HUDEP-2 (cell line): ENCODE measurements at regions not wholly inside any gene's neighbourhood (a gene's known extent, or its start where the extent isn't known, plus 50 kb on each side); places are given as distances from the start of the nearest gene placed in this dataset.

Source experiments
- DNase-seq, 76 experiments: peaks; one replicate each; lab custom pipeline; 2025; ENCODE audit not compliant: unreplicated experiment in 76 of 76; lab: John Stamatoyannopoulos, UW

DNA sequence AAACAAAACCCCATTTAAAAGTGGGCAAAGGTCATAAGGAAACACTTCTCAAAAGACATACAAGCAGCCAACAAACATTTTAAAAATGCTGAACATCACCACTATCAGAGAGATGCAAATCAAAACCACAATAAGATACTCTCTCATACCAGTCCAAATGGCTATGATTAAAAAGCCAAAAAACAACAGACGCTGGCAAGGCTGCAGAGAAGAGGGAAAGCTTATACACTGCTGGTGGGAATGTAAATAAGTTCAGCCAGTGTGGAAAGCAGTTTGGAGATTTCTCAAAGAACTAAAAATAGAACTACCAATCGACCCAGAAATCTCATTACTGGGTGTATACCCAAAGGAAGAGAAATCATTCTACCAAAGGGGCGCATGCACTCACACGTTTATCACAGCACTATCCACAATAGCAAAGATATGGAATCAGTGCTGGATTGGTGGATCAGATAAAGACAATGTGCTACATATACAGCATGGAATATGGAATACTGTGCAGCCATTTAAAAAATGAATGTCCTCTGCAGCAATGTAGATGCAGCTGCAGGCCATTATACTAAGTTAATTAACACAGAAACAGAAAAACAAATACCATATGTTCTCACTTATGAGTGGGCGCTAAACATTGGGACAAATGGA, 102.1 kb upstream of the DAAM1 start:
- no peak for DNase-seq

DNA sequence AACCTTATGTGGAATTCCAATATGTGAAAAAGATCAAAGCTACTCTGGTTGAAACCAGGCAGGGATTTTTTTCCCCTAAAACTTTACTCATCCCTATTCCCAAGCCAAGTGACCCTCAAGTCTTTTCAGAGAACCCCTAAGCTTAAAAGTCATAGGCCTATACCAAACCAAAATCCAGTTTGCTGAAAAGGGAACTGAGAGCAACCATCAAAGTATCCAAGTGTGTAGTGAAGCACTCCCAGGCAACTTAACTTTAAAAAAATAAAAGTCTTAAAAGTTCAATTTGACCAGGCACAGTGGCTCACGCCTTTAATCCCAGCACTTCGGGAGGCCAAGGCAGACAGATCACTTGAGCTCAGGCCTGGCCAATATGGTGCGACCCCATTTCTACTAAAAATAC, 101.2 kb upstream of the DAAM1 start:
- DNase-seq, result no peak

DNA sequence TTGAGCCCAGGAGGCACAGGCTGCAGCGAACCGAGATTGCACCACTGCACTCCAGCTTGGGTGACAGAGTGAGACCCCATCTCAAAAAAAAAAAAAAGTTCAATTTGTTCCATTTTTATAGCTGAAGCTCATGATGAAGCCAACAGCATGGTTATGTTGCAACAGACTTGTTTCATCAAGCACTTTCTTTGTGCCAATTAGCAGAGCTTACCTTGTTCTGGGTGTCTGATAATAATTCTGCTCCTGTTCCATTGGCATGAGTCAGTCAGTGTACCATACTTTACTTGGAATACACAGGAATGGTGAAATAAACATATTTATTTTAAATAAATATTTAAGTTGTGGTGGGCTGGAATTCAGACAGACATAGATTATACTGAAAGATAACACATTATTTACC, 100.8 kb upstream of the DAAM1 start:
- DNase-seq, result no peak

DNA sequence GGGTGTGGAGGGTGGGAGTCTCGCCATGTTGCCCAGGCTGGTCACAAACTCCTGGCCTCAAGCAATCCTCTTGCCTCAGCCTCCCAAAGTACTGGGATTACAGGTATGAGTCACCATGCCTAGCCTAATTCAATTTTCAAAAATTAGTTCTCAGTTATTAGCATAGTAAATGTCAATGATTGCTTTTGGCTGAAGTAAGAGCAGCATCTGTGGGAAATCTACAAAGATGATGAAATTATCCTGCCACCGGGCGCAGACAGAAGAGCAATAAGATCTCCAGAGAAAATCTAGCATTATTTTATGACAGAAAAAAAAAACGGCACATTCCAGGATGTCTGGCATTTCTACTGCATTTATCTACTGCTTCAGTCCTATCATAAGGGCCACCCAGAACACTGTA, 97.9 kb upstream of the DAAM1 start:
- DNase-seq, result peak in 5 of 76 experiments; percentile 6 to 79 (median 22)

DNA sequence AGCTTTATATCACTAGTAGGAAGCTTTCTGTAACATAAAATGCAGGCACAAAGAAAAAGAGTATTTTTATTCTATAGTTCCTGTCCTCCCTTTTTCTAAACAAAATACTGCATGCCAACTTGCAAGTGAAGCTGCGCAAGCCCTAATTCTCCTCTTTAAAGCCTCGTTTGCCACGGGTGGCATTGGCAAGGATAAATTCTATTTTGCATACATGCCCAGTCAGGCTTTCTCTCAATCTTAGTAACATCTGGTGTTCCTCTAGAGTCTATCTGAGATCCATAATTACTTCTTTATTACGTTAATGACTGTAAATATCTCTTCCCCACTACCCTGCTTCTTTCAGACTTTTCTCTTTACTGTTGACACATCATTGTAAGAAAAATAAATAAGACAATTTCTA, 97.1 kb upstream of the DAAM1 start:
- DNase-seq, result no peak

DNA sequence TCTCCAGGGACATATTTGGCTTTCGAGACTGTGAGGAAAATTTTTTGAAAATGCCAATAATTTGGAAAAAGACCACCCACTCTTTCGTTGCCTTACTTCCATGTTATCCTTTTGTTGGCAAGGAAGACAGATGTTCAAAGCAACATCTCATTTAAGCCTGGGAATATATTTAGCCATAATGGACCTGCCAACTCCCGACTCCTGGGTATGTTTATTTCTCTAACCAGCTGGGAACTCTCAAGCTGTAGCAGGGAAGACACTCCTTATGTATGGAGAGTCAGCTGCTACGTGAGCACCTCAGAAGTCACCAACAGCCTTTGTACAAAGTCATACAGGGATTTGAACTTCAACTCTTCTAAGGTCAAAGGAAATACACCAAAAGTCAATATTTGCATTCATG, 96.5 kb upstream of the DAAM1 start:
- DNase-seq, result no peak

DNA sequence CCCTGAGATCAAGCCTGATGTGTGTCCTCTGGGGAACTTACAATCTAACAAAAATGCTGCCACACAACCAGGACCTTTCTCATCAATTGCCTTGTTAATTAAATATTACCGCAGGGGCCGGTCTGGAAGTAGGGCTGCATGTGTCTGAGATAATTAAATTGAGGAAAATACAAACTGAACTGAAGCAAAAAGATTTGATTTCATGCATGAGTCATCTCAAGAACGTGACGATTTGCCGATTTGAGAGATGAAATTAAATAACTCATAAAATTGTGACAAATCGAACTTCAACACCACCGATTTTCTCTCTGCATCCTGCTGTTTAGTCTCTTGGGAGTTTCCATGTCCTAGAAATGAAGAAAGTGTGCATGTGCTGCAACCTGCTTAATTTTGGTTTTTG, 94.6 kb upstream of the DAAM1 start:
- no peak for DNase-seq

DNA sequence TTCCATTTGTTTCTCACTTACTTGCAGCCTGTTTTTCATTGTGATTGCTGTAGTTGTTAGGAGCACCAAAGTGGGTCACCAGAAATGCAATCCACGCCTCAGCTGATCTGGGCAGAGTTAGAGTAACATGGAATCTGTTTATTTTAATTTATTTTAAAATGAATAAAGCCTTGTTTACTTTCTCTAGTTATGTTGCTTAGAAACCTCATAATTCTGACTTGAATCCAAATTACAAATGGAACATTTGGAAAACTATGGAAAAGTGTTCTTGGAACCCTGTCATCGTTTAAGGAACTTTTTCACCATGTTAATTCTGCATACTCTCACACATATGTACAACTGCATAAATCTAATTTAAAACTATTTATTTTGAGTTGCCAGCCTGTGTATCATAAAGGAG, 92.2 kb upstream of the DAAM1 start:
- no peak for DNase-seq

DNA sequence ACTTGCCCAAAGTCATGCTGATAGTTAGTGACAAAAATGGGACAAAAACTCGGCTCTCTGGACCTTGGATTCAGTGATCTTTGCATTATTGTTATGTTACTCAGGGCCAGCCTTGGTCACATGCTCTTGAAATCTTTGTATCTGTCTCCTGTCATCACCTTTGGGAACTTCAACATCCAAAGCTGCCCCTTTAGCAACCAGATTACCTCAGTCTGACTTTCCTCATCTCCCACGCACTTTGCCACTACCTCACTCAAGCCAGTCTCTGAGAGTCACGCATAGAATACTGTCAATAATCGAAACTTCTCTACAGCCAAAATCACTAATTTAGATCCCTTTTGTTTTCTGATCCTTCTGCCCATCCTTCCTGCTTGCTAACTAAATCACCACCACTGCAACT, 90.8 kb upstream of the DAAM1 start:
- no peak for DNase-seq

DNA sequence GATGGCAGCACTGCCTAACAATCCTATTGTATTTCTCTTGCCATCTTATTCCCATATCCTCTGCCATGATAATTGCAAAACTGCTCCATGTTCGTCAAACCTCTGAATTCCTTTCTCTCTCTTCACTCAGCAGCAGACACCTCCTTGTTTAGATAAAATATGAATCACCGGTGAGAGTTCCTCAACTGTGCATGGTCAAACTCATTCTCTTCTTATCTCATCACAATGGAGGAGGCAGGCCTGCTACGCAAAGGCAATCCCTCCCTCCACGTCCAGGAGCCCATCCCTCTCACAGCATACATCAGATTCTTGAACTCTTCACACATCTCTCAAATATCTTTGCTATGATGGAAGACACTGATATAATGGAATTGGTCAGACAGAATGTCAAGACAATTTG, 90.1 kb upstream of the DAAM1 start:
- no peak for DNase-seq

DNA sequence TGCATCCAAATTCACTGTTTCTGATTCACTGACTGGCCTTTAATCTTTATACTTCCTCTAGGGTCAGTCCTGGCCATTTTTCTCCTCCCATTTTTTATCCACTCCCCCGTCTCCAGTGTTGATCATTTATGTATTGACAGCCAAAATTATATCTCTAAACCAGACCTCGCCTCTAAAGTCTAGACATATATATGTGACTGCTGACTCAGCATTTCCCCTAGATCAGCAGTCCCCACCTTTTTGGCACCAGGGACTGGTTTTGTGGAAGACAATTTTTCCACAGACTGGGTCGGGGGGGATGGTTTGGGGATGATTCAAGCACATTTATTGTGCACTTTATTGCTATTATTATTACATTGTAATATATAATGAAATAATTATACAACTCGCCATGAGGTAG, 88.3 kb upstream of the DAAM1 start:
- DNase-seq, result no peak

DNA sequence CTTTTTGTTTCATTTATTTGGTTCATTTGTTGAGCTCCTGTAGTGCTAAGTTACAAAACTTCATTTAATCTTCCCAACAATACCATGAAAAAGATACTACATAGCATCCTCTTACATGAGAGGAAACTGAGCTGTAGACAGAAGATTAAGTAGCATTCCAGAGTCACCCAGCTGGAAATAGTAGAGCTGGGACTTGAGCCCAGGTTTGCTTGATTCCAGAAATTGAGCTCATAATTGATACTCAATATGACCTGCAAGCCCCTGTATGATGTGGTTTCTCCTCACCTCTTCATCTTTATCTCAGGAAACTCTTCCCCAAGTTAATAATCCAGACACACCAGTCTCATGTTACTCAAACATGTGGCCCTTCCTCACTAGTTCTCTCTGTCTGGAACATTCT, 87.0 kb upstream of the DAAM1 start:
- no peak for DNase-seq

DNA sequence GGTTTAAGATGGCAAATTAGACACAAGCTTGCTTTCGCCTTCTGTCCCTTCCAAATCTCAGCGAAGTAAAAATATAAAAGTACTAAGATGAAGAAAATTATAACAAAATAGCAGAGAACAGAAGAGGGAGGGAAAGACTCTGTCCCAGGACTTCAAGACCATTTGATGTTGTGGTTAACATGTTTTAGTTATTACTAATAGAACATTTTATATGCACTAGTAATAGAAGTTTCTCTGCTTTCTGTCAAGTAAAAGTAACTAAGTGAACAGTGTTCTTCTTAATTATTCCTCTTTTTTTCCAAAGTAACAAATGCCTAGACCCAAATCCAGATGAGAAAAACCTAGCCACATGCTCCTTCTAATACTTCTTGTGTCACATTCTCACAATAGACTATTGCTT, 85.1 kb upstream of the DAAM1 start:
- no peak for DNase-seq

DNA sequence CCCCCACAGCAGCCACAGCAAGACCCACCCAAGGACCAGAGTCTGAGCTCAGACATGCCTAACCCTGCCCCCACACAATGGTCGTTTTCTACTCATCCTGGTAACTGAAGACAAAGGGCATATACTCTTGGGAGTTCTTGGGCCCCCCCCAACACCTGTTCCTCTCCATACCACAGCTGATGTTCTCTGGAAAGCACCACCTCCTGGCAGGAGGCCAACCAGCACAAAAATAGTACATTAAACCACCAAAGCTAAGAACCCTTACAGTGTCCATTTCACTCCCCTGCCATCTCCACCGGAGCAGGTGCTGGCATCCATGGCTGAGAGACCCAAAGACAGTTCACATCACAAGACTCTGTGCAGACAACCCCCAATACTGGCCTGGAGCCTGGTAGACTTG, 80.6 kb upstream of the DAAM1 start:
- no peak for DNase-seq

DNA sequence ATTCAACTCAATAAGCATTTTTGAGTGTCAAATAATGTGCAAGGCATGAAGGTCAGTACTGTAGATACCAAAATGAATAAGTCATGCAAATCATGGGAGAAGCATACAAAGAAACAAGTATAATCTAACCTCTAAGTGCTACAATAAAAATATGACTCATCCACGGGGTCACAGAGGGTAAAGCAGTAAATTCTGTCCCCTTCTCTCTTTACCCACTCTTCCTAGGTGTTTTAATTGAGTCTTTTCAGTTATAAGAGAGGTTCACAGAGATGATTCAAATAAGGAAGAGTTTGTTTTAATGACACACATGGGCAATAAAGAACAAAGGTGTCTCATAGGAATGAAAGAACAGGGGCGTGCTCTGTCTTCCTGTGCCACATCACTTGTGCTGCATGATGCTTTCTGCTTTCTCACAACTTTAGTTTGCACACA, 71.5 kb upstream of the DAAM1 start:
- DNase-seq, result no peak

DNA sequence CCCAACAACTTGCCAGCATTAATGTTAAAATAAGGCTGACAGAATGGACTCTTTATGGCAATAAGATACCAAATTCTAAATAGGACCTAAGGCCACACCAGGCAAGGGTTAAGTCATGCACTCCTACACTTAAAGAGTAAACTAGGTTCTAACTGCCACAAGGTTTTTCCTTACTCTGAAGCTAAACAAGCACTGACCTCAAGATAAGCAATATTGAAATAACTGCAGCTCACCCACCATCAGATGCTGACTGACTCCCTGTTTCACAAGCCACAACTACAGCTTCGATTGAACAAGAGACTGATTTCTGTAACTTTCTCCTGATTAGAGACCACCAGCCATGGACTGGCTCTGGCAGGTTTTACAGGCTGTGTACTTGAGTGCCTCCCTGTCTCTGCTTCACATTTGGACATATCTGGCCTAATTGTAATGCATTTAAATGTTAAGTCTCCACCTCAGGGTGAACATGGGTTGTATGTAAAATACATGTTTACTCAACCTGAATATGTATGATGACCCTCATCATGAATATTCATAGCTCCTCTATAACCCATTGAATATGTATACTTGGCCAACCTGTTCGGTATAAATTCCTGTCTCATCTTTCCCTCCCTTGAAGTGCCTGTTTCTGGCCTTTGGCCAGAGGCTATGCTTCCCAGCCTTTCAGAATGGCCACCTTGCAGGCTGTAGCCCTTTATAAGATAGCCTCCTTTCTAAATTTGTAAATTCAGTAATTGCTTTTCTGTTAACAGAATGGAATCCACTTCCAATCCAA, 70.5 kb upstream of the DAAM1 start:
- DNase-seq, result no peak

DNA sequence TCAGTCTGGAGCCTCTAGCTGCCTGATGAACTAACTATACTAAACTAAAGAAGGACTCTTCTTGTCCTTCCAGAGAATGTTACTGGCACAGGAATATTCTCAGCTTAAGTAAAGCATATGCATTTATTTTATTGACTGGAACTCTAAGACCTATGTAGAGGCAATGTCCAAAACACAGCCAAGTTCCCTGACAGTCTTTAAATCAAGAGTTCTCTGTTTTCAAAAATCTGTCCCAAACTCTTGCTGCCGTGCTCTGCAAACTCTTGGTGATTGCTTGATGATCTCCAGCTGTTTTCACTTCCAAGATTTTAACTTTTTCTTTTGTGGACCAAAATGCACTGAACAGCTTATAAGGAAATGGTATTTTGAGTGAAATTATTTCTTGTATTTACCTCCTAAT, 67.5 kb upstream of the DAAM1 start:
- DNase-seq, result no peak

DNA sequence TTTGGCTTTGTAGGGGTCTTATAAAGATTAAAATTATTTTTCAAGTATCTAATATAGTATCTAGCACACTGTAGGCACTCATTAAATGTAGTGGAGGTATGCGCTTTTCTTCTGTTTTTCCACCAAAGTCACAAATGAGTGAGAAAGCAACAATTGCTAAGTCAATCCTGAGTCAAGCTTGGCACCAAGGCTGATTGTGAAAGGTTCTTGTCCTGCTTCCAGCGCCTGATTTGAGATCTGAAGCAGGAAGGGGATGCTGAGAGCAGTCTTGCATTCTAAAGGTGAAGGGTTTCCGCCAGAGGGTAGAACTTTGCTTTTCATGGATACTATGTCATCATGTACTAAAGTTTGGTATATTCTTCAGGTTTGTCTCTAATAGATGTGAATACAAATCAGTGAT, 64.9 kb upstream of the DAAM1 start:
- no peak for DNase-seq

DNA sequence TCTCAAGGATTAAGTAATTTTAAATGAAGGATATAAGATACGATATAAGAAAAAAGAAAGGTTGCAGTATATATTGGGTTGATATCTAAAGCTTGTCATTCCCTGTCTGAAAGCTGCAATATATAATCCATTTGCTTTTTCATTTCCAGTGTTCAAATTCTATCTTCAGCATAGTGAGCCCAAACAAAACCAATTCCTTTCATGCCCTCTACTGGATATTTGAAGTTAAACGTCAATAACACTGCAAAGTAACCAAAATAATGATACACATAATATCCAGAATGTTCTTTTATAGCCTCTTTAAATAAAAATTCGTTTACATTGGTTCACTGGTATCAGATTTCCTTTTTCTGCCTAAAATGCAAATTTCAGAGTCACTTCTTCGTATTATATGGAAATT, 64.5 kb upstream of the DAAM1 start:
- DNase-seq, result peak in 1 of 76 experiments; percentile 4

DNA sequence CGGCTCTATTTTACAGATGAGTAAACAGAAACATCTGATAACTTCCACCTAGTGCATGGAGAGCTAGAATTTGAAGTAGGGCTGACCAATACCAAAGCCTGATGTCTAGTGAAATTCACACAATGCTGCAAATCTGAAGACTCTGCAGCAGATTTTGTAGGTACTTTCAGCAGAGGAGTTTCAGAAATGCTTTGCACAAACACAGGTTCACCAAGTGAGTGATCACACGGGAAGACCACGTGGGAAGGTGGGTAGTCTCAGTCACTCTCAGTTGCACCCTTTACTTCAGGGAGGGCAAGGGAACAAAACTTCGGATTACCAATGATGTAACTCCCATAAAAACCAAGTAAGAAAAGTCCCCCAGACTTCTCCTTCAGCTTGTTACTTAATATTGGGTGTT, 63.3 kb upstream of the DAAM1 start:
- no peak for DNase-seq

DNA sequence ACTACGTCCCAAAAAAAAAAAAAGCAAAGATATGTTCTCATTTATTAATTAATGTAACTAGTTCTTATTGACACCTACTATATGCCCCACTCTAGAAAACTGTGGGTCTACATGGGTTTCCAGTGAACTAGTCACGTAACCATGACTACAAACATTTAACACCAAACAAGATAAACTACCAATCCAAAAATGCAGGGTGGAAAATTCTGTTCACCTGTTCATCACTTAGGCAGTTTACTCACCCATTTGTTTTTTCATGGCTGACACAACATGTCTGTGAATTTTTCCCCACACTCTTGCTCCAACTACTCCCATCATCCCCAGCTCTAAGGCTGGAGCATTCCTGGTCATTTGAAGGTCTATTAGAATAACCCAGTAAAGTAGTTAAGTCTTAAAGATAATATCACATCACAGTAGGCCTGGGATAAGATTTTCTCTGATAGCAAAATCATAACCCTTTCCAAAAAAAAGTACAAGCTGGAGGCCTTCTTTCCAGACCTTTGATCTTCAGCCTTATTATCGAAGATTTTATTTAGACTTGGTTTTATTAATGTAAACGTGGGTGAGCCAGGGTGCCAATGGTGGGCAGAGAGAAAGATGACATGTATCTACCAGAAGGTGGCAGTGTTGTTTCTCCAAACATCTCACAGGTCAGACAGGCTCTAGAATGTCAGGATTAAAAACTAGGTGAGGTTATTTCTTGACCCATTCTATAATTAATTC, 61.6 kb upstream of the DAAM1 start:
- peak in 29 of 76 experiments; percentile 1 to 56 (median 23) for DNase-seq

DNA sequence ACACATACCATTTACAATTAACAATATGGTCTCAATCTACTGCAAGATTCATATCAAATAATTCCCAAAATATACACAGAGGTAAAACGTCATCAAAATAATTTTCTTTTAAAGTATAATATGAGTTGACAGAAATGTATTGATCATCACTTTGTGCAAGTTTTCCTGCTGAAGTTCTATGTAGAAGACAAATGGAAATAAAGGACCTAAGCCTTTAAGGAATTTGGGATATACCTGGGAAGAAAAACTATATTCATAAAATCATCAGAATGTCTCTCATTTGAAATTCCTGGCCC, 61.1 kb upstream of the DAAM1 start:
- no peak for DNase-seq
